Uterus (tissue), 2 donors: ENCODE measurements at regions not wholly inside any gene's neighbourhood (a gene's known extent, or its start where the extent isn't known, plus 50 kb on each side); places are given as distances from the start of the nearest gene placed in this dataset.

Source experiments
- POLR2A ChIP-seq, 2 donors: fragments of 450-650 bp; IDR thresholded peaks; one replicate each; pipeline ENCODE4 v1.6.1; 2016; ENCODE audit warnings: antibody characterized with exemption in 2 of 2, mild to moderate bottlenecking in 1 of 2, moderate library complexity in 1 of 2
- TF ChIP-seq, protein P1 (sequence below), 4 experiments: fragments of 200-600 bp in 2 of 4; fragments of 450-650 bp in 2 of 4; sonication (generic) in 2 of 4; IDR thresholded peaks; one replicate each; pipeline ENCODE4 v1.5.1; 2016 to 2019; ENCODE audit warnings: antibody characterized with exemption in 4 of 4, mild to moderate bottlenecking in 2 of 4, moderate library complexity in 1 of 4

DNA sequence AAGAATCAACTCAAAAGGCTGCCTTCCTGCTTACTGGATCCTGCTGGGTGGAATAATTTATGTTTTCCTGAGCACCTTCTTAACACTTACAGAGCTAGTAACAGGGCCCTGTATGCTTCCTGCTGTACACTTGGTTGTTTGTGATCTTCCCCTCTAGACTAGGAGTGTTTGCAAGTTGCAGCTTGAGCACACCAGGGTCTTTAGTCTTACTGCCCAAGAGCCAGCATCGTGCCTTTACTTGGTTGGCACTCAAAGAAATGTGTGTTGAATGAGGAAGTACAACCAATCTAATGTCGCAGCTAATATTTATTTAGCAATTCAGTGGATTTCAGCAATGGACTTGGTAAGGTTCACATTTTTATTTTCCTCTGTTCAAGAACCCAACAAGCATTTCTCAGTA, 57.5 kb upstream of the HAND1 start:
- TF ChIP-seq, protein P1, sequence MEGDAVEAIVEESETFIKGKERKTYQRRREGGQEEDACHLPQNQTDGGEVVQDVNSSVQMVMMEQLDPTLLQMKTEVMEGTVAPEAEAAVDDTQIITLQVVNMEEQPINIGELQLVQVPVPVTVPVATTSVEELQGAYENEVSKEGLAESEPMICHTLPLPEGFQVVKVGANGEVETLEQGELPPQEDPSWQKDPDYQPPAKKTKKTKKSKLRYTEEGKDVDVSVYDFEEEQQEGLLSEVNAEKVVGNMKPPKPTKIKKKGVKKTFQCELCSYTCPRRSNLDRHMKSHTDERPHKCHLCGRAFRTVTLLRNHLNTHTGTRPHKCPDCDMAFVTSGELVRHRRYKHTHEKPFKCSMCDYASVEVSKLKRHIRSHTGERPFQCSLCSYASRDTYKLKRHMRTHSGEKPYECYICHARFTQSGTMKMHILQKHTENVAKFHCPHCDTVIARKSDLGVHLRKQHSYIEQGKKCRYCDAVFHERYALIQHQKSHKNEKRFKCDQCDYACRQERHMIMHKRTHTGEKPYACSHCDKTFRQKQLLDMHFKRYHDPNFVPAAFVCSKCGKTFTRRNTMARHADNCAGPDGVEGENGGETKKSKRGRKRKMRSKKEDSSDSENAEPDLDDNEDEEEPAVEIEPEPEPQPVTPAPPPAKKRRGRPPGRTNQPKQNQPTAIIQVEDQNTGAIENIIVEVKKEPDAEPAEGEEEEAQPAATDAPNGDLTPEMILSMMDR (IDR thresholded peaks at IDR 0.05), result no peak
- TF ChIP-seq POLR2A (IDR thresholded peaks at IDR 0.05), result no peak
